GM12878 (cell line): ENCODE measurements at regions not wholly inside any gene's neighbourhood (a gene's known extent, or its start where the extent isn't known, plus 50 kb on each side); places are given as distances from the start of the nearest gene placed in this dataset.

Experiments
- BRCA1 ChIP-seq: IDR thresholded peaks from 2 replicates; pipeline ENCODE4 v1.6.1; 2011; ENCODE audit warnings: low read depth, low read length, improper control_type of control experiment
- EZH2 ChIP-seq: IDR thresholded peaks from 2 replicates; pipeline ENCODE4 v1.6.1; 2012; ENCODE audit warnings: low read depth, mild to moderate bottlenecking, control low read depth, inconsistent platforms, low read length, borderline replicate concordance; ENCODE audit not compliant: control insufficient read depth
- GABPA ChIP-seq: IDR thresholded peaks from 2 replicates; pipeline ENCODE4 v1.6.1; 2014; ENCODE audit warnings: antibody characterized with exemption, low read depth, mild to moderate bottlenecking, inconsistent platforms
- HDAC2 ChIP-seq: fragments of 200-600 bp; sonication (generic); IDR thresholded peaks from 2 replicates; pipeline ENCODE4 v1.6.1; 2017
- POLR2A ChIP-seq: IDR thresholded peaks from 2 replicates; pipeline ENCODE4 v1.6.1; 2011; ENCODE audit warnings: low read depth, mild to moderate bottlenecking, low read length
- POLR2AphosphoS2 ChIP-seq: IDR thresholded peaks from 2 replicates; pipeline ENCODE4 v1.6.1; 2011; ENCODE audit warnings: low read depth, mild to moderate bottlenecking, low read length, improper control_type of control experiment, moderate library complexity
- POLR2AphosphoS5 ChIP-seq: IDR thresholded peaks from 2 replicates; pipeline ENCODE4 v1.6.1; 2011; ENCODE audit warnings: mild to moderate bottlenecking, low read length, inconsistent platforms
- SMC3 ChIP-seq: IDR thresholded peaks from 2 replicates; pipeline ENCODE4 v1.6.1; 2011; ENCODE audit warnings: low read length, improper control_type of control experiment, borderline replicate concordance
- SPI1 ChIP-seq: IDR thresholded peaks from 2 replicates; pipeline ENCODE4 v1.6.1; 2011; ENCODE audit warnings: low read depth, mild to moderate bottlenecking, low read length, moderate library complexity, borderline replicate concordance; ENCODE audit not compliant: insufficient read depth
- TARDBP ChIP-seq: IDR thresholded peaks from 2 replicates; pipeline ENCODE4 v1.6.1; 2016; ENCODE audit warnings: borderline replicate concordance
- ZZZ3 ChIP-seq: IDR thresholded peaks from 2 replicates; pipeline ENCODE4 v1.6.1; 2011; ENCODE audit warnings: low read depth; ENCODE audit not compliant: control insufficient read depth, insufficient read length
- TF ChIP-seq, protein P1 (sequence below), 3 experiments: IDR thresholded peaks in 2 of 3; conservative IDR thresholded peaks in 1 of 3; 2 replicates each; pipeline ENCODE4 v1.5.1; 2011; ENCODE audit warnings: low read depth in 3 of 3, low read length in 3 of 3, mild to moderate bottlenecking in 3 of 3, control low read depth in 2 of 3, moderate library complexity in 2 of 3, inconsistent platforms in 1 of 3, mixed read lengths in 1 of 3; ENCODE audit not compliant: control insufficient read depth in 2 of 3, insufficient read depth in 1 of 3; ENCODE audit errors: extremely low read depth in 1 of 3
- TF ChIP-seq, protein P2 (sequence below): IDR thresholded peaks from 2 replicates; pipeline ENCODE4 v1.6.1; 2012; ENCODE audit warnings: low read depth, low read length, improper control_type of control experiment

DNA sequence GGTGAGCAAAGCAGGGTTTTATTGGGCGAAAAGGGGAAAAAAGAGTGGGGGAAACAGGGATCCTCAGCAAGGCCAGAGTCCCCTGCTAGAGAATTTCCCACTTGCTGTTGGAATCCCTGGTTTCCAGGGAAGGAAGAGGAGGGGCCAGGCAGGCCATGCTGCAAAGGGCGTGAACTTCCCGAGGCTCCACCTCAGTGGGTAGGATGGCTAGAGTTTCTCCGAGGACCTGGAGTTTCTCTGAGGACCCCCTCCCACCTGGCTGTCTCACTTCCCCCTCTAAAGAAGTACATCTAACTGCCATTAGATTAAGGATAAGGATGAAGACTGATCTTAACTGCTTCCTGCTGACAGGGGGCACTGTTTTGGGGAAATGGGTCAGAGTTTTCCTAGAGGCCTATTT is 1239.3 kb upstream of the GJE1 start:
- TF ChIP-seq, protein P1, sequence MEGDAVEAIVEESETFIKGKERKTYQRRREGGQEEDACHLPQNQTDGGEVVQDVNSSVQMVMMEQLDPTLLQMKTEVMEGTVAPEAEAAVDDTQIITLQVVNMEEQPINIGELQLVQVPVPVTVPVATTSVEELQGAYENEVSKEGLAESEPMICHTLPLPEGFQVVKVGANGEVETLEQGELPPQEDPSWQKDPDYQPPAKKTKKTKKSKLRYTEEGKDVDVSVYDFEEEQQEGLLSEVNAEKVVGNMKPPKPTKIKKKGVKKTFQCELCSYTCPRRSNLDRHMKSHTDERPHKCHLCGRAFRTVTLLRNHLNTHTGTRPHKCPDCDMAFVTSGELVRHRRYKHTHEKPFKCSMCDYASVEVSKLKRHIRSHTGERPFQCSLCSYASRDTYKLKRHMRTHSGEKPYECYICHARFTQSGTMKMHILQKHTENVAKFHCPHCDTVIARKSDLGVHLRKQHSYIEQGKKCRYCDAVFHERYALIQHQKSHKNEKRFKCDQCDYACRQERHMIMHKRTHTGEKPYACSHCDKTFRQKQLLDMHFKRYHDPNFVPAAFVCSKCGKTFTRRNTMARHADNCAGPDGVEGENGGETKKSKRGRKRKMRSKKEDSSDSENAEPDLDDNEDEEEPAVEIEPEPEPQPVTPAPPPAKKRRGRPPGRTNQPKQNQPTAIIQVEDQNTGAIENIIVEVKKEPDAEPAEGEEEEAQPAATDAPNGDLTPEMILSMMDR (IDR thresholded peaks at IDR 0.05 in 2 of 3, conservative IDR thresholded peaks at IDR 0.05 in 1 of 3; ENCODE audit: control insufficient read depth in 2 of 3, extremely low read depth in 1 of 3, insufficient read depth in 1 of 3, low read depth in 3 of 3, low read length in 3 of 3), result no peak
- no peak for TF ChIP-seq POLR2AphosphoS5
- no peak for TF ChIP-seq SMC3
- no peak for TF ChIP-seq GABPA
- TF ChIP-seq SPI1, result no peak
- TF ChIP-seq, protein P2, sequence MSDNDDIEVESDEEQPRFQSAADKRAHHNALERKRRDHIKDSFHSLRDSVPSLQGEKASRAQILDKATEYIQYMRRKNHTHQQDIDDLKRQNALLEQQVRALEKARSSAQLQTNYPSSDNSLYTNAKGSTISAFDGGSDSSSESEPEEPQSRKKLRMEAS, result no peak
- no peak for TF ChIP-seq POLR2AphosphoS2
- TF ChIP-seq TARDBP, result no peak
- TF ChIP-seq BRCA1, result no peak
- no peak for TF ChIP-seq HDAC2
- no peak for TF ChIP-seq POLR2A
- TF ChIP-seq ZZZ3, result no peak
- TF ChIP-seq EZH2, result no peak
